Gastroesophageal sphincter (tissue), 4 donors: ENCODE measurements at regions not wholly inside any gene's neighbourhood (a gene's known extent, or its start where the extent isn't known, plus 50 kb on each side); places are given as distances from the start of the nearest gene placed in this dataset.

Experiments
- ATAC-seq: fragments of 150-250 bp; one replicate; pipeline ENCODE4 v1.9.1; 2016; ENCODE audit warnings: mild to moderate bottlenecking, moderate library complexity
- H3K27ac ChIP-seq, 4 donors: fragments of 200-600 bp; sonication (generic) in 3 of 4; 1 replicate in 3 of 4; 2 replicates in 1 of 4; pipeline ENCODE4 v1.5.1; 2016 to 2019
- H3K27me3 ChIP-seq: fragments of 200-600 bp; sonication (generic); one replicate; pipeline ENCODE4 v1.5.1; 2019
- H3K36me3 ChIP-seq, 2 donors: fragments of 200-600 bp; sonication (generic); one replicate each; pipeline ENCODE4 v1.5.1; 2019; ENCODE audit warnings: control low read depth in 1 of 2
- H3K4me1 ChIP-seq, 3 donors: fragments of 200-600 bp; sonication (generic); 1 replicate in 2 of 3; 2 replicates in 1 of 3; pipeline ENCODE4 v1.5.1; 2016 to 2019; ENCODE audit warnings: control low read depth in 2 of 3
- H3K4me3 ChIP-seq, 2 donors: fragments of 200-600 bp; sonication (generic); one replicate each; pipeline ENCODE4 v1.5.1; 2019; ENCODE audit warnings: mild to moderate bottlenecking in 1 of 2, moderate library complexity in 1 of 2
- H3K9me3 ChIP-seq, 3 donors: fragments of 200-600 bp; sonication (generic); one replicate each; pipeline ENCODE4 v1.5.1; 2017 to 2019; ENCODE audit warnings: control low read depth in 2 of 3
- EP300 ChIP-seq: sonication (generic); formaldehyde crosslinking; IDR thresholded peaks from one replicate; pipeline ENCODE4 v1.6.1; 2017; ENCODE audit warnings: antibody characterized with exemption, mild to moderate bottlenecking
- POLR2A ChIP-seq, 2 donors: fragments of 450-650 bp; IDR thresholded peaks; one replicate each; pipeline ENCODE4 v1.6.1; 2017; ENCODE audit warnings: antibody characterized with exemption in 2 of 2, mild to moderate bottlenecking in 2 of 2, moderate library complexity in 1 of 2
- POLR2AphosphoS5 ChIP-seq: sonication (generic); formaldehyde crosslinking; IDR thresholded peaks from one replicate; pipeline ENCODE4 v1.6.1; 2017; ENCODE audit warnings: antibody characterized with exemption
- WGBS, 2 donors: methylation state at CpG; one replicate each; pipeline ENCODE4 v1.1.5; 2018; ENCODE audit warnings: low coverage in 1 of 2; 5-methylcytosine and 5-hydroxymethylcytosine counted together
- TF ChIP-seq, protein P1 (sequence below), 4 experiments: fragments of 200-600 bp in 2 of 4; fragments of 450-650 bp in 2 of 4; sonication (generic) in 1 of 4; IDR thresholded peaks; one replicate each; pipeline ENCODE4 v1.5.1; 2017 to 2019; ENCODE audit warnings: antibody characterized with exemption in 4 of 4, mild to moderate bottlenecking in 2 of 4, moderate library complexity in 2 of 4

DNA sequence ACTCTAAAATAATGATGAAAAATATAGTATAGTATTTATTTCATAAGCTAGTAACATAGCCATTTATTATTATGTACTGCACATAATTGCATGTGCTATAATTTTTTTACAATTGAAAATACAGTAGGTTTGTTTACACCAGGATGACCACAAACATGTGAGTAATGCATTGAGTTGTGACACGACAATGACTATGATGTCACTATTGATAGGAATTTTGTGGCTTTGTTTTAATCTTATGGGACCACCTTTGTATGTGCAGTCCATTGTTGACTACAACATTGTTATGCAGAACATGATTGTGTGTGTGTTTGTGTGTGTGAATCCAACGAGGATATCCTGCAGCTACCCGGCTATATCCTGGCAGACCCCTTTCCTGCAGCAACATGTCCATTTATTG is 372.2 kb upstream of the MCTP2 start:
- ATAC-seq, result no peak
- H3K36me3 ChIP-seq, result no peaks in the 10 kb centered on the region
- H3K9me3 ChIP-seq, result no peaks in the 10 kb centered on the region
- H3K27ac ChIP-seq, result no peak overlapping the region
- no peaks in the 10 kb centered on the region for H3K27me3 ChIP-seq
- TF ChIP-seq POLR2A (IDR thresholded peaks at IDR 0.05) (no peak), POLR2AphosphoS5 (no peak), EP300 (no peak)
- TF ChIP-seq, protein P1, sequence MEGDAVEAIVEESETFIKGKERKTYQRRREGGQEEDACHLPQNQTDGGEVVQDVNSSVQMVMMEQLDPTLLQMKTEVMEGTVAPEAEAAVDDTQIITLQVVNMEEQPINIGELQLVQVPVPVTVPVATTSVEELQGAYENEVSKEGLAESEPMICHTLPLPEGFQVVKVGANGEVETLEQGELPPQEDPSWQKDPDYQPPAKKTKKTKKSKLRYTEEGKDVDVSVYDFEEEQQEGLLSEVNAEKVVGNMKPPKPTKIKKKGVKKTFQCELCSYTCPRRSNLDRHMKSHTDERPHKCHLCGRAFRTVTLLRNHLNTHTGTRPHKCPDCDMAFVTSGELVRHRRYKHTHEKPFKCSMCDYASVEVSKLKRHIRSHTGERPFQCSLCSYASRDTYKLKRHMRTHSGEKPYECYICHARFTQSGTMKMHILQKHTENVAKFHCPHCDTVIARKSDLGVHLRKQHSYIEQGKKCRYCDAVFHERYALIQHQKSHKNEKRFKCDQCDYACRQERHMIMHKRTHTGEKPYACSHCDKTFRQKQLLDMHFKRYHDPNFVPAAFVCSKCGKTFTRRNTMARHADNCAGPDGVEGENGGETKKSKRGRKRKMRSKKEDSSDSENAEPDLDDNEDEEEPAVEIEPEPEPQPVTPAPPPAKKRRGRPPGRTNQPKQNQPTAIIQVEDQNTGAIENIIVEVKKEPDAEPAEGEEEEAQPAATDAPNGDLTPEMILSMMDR (IDR thresholded peaks at IDR 0.05), result no peak
- H3K4me1 ChIP-seq, result no peaks in the 10 kb centered on the region
- no peak overlapping the region for H3K4me3 ChIP-seq
- 77 to 90% methylated on average over 3 of the region's 3 CpGs for WGBS, 2 donors

DNA sequence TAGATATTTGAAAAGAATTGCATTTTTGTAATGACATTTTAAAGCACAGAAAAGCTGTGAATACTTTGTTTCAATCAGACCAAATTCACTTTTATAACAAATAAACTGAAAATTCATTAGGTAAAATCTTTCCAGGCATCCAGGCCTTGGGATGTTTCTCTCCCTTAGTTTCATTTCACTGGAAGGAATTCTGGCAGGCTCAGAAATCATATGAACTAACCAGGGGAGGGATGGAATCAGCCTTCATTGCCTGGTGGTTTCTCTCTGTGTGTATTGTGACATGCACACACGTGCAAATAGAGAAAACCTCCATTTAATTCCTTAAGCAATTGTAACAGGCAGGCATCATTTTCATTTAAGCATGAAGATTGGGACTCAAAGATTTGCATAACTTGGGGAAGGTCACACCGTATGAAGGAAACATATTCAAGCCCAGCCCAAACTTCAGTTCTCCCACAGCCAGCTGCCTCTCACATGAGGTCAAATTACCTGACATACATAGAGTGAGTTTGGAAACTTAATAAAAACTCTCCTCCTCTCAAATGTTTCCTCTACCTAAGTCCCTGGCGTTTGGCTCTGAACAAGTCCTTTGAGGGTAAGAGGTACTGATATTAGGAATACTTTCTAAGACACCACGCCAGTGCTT is 376.1 kb upstream of the MCTP2 start:
- no peaks in the 10 kb centered on the region for H3K9me3 ChIP-seq
- H3K4me1 ChIP-seq, result no peaks in the 10 kb centered on the region
- no peak overlapping the region for H3K27ac ChIP-seq
- ATAC-seq, result no peak
- H3K36me3 ChIP-seq, result no peaks in the 10 kb centered on the region
- 73 to 83% methylated on average over 4 of the region's 4 CpGs for WGBS, 2 donors
- TF ChIP-seq, protein P1 (IDR thresholded peaks at IDR 0.05), result no peak
- TF ChIP-seq POLR2AphosphoS5 (no peak), EP300 (no peak), POLR2A (IDR thresholded peaks at IDR 0.05) (no peak)
- H3K4me3 ChIP-seq, result no peak overlapping the region
- H3K27me3 ChIP-seq, result no peaks in the 10 kb centered on the region

GRCh38 chr15:93854088-93854487 is 377.3 kb upstream of the MCTP2 start:
- Histone ChIP-seq H3K27me3 (no peaks in the 10 kb centered on the region), H3K9me3 (no peaks in the 10 kb centered on the region), H3K27ac (no peak overlapping the region), H3K4me1 (no peaks in the 10 kb centered on the region), H3K4me3 (no peak overlapping the region), H3K36me3 (no peaks in the 10 kb centered on the region)
- TF ChIP-seq, protein P1 (IDR thresholded peaks at IDR 0.05), result no peak
- TF ChIP-seq POLR2AphosphoS5 (no peak), EP300 (no peak), POLR2A (IDR thresholded peaks at IDR 0.05) (no peak)
- 90 to 100% methylated on average over 2 to 3 of the region's 3 CpGs for WGBS, 2 donors
- ATAC-seq, result no peak

GRCh38 chr15:93852761-93853160 is 378.6 kb upstream of the MCTP2 start:
- H3K4me3 ChIP-seq, result no peak overlapping the region
- no peaks in the 10 kb centered on the region for H3K27me3 ChIP-seq
- no peak overlapping the region for H3K27ac ChIP-seq
- TF ChIP-seq, protein P1 (IDR thresholded peaks at IDR 0.05), result no peak
- TF ChIP-seq EP300 (no peak), POLR2A (IDR thresholded peaks at IDR 0.05) (no peak), POLR2AphosphoS5 (no peak)
- no peaks in the 10 kb centered on the region for H3K4me1 ChIP-seq
- ATAC-seq, result no peak
- 74 to 80% methylated on average over 2 to 3 of the region's 4 CpGs for WGBS, 2 donors
- no peaks in the 10 kb centered on the region for H3K36me3 ChIP-seq
- no peaks in the 10 kb centered on the region for H3K9me3 ChIP-seq

DNA sequence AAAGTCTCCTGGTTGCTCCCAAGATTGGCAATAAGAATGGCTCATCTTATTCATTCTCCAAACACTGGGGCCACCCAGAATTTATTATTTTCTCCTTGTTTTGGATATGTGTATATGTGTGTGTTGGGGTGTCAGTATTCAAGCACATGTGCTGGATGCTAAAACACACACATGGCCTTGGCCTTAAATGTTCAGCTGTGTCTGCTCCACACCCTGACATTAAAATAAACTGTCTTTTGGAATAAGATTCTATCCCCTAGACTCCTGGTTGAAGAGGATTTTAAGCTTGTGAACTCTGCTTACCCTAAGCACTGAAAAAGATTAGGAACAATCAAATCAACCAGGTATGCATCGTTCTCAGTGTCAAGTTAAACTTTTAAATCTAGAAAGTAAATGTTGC is 382.9 kb upstream of the MCTP2 start:
- Histone ChIP-seq H3K36me3 (no peaks in the 10 kb centered on the region), H3K4me3 (no peak overlapping the region), H3K27me3 (no peaks in the 10 kb centered on the region), H3K27ac (no peak overlapping the region), H3K9me3 (no peaks in the 10 kb centered on the region), H3K4me1 (no peaks in the 10 kb centered on the region)
- WGBS, 2 donors, result 67 to 70% methylated on average over 1 of the region's 1 CpG
- no peak for ATAC-seq
- TF ChIP-seq, protein P1 (IDR thresholded peaks at IDR 0.05), result no peak
- TF ChIP-seq POLR2AphosphoS5 (no peak), POLR2A (IDR thresholded peaks at IDR 0.05) (no peak), EP300 (no peak)
